ENCODE measurements at regions not wholly inside any gene's neighbourhood (a gene's known extent, or its start where the extent isn't known, plus 50 kb on each side); places are given as distances from the start of the nearest gene placed in this dataset.

GRCh38 chr3:59271971-59272370, 222.1 kb upstream of the CFAP20DC start:
- TF ChIP-seq CTCF (conservative IDR thresholded peaks at IDR 0.05) (no peak), EZH2 (IDR thresholded peaks at IDR 0.05; ENCODE audit: low read depth) (no peak)

Measured in PC-9 (cell line).